Keratinocyte (primary cell): ENCODE measurements at regions not wholly inside any gene's neighbourhood (a gene's known extent, or its start where the extent isn't known, plus 50 kb on each side); places are given as distances from the start of the nearest gene placed in this dataset.

Experiments used
- DNase-seq: peaks from one replicate; pipeline ENCODE4 v3.0.0-alpha.2; 2011; ENCODE audit warnings: low read depth, missing footprints, low spot score
- FAIRE-seq: peaks from 2 replicates; lab custom pipeline; 2011; peaks lifted over from hg19 to GRCh38; lab: Jason Lieb, UNC
- H2AFZ ChIP-seq: 2 replicates; pipeline ENCODE4 v1.6.0; 2012; ENCODE audit warnings: low read length, control low read depth, inconsistent platforms; ENCODE audit not compliant: control insufficient read depth
- H3K27ac ChIP-seq: 2 replicates; pipeline ENCODE4 v1.5.1; 2011; ENCODE audit warnings: low read length; ENCODE audit not compliant: control insufficient read depth, insufficient read depth
- H3K27me3 ChIP-seq: 3 replicates; pipeline ENCODE4 v1.6.0; 2011; ENCODE audit warnings: low read length; ENCODE audit not compliant: control insufficient read depth, insufficient read depth; ENCODE audit errors: extremely low read depth
- H3K36me3 ChIP-seq, 2 experiments: 2 replicates in 1 of 2; 3 replicates in 1 of 2; pipeline ENCODE4 v1.5.1; 2011; ENCODE audit warnings: low read length in 2 of 2, mild to moderate bottlenecking in 1 of 2; ENCODE audit not compliant: control insufficient read depth in 2 of 2, insufficient read depth in 2 of 2; ENCODE audit errors: extremely low read depth in 1 of 2
- H3K4me1 ChIP-seq: 3 replicates; pipeline ENCODE4 v1.5.1; 2011; ENCODE audit warnings: low read length; ENCODE audit not compliant: control insufficient read depth, insufficient read depth; ENCODE audit errors: extremely low read depth
- H3K4me2 ChIP-seq: 3 replicates; pipeline ENCODE4 v1.6.0; 2011; ENCODE audit warnings: low read depth, low read length; ENCODE audit not compliant: control insufficient read depth, insufficient read depth; ENCODE audit errors: extremely low read depth
- H3K4me3 ChIP-seq, 3 experiments: fragments of 200-600 bp in 1 of 3; sonication (generic) in 1 of 3; 2 replicates in 2 of 3; 3 replicates in 1 of 3; pipeline ENCODE4 v1.5.1; 2011 to 2016; ENCODE audit warnings: low read length in 3 of 3, mild to moderate bottlenecking in 3 of 3, control low read depth in 2 of 3, inconsistent platforms in 1 of 3, low read depth in 1 of 3, mixed read lengths in 1 of 3, mixed run types in 1 of 3, moderate library complexity in 1 of 3; ENCODE audit not compliant: control insufficient read depth in 2 of 3, insufficient read depth in 2 of 3; ENCODE audit errors: extremely low read depth in 1 of 3
- H3K79me2 ChIP-seq: 2 replicates; pipeline ENCODE4 v1.6.0; 2012; ENCODE audit warnings: low read length; ENCODE audit not compliant: control insufficient read depth, insufficient read depth
- H3K9ac ChIP-seq: 3 replicates; pipeline ENCODE4 v1.6.0; 2011; ENCODE audit warnings: low read length; ENCODE audit not compliant: control insufficient read depth, insufficient read depth; ENCODE audit errors: extremely low read depth
- H3K9me1 ChIP-seq: 3 replicates; pipeline ENCODE4 v1.6.0; 2011; ENCODE audit warnings: low read length; ENCODE audit not compliant: control insufficient read depth, insufficient read depth; ENCODE audit errors: extremely low read depth
- H3K9me3 ChIP-seq: 2 replicates; pipeline ENCODE4 v1.5.1; 2012; ENCODE audit warnings: low read depth, low read length; ENCODE audit not compliant: control insufficient read depth
- H4K20me1 ChIP-seq: 3 replicates; pipeline ENCODE4 v1.6.0; 2011; ENCODE audit warnings: low read length; ENCODE audit not compliant: control insufficient read depth, insufficient read depth; ENCODE audit errors: extremely low read depth
- CTCF ChIP-seq, 3 experiments: IDR thresholded peaks in 1 of 3; conservative IDR thresholded peaks in 1 of 3; optimal IDR thresholded peaks in 1 of 3; 2 replicates in 2 of 3; 3 replicates in 1 of 3; pipeline versions ENCODE3 to v1.5.1; 2011; ENCODE audit warnings: low read length in 3 of 3, mild to moderate bottlenecking in 3 of 3, moderate library complexity in 2 of 3, control low read depth in 1 of 3, inconsistent platforms in 1 of 3; ENCODE audit not compliant: insufficient read depth in 2 of 3; ENCODE audit errors: extremely low read depth in 1 of 3
- EZH2 ChIP-seq: IDR thresholded peaks from one replicate; pipeline ENCODE4 v1.6.1; 2012; ENCODE audit warnings: inconsistent platforms, mild to moderate bottlenecking, low read length, moderate library complexity
- dilution Hi-C: fragments of 300-500 bp; cut with MboI; formaldehyde crosslinking; loops from one replicate; pipeline ENCODE4 v1.7.0; 2020; ENCODE audit warnings: low sequenced_read_pairs; ENCODE audit not compliant: extremely low pct_ligation_motif_present

GRCh38 chr12:17954788-17955187 lies 135.2 kb downstream of the RERGL start:
- Histone ChIP-seq H3K9ac (no peak overlapping the region), H3K36me3 (no peaks in the 10 kb centered on the region), H3K4me2 (no peak overlapping the region), H4K20me1 (no peaks in the 10 kb centered on the region), H3K9me3 (no peaks in the 10 kb centered on the region), H3K27me3 (no peaks in the 10 kb centered on the region), H3K4me3 (no peak overlapping the region), H3K4me1 (no peaks in the 10 kb centered on the region), H3K79me2 (no peaks in the 10 kb centered on the region), H3K27ac (no peak overlapping the region), H2AFZ (no peak overlapping the region), H3K9me1 (no peaks in the 10 kb centered on the region)
- TF ChIP-seq EZH2, result no peak
- no peak for TF ChIP-seq CTCF (optimal IDR thresholded peaks at IDR 0.05 in 1 of 3, IDR thresholded peaks at IDR 0.05 in 1 of 3, conservative IDR thresholded peaks at IDR 0.05 in 1 of 3; ENCODE audit: extremely low read depth in 1 of 3, insufficient read depth in 2 of 3, low read length in 3 of 3)
- dilution Hi-C loops, result no loop called here
- no peak for FAIRE-seq
- no peak for DNase-seq

GRCh38 chr12:17950898-17951297 lies 139.1 kb downstream of the RERGL start:
- Histone ChIP-seq H2AFZ (no peak overlapping the region), H3K9me3 (no peaks in the 10 kb centered on the region), H3K4me3 (no peak overlapping the region), H3K36me3 (no peaks in the 10 kb centered on the region), H3K4me1 (no peaks in the 10 kb centered on the region), H3K27ac (no peak overlapping the region), H3K9me1 (no peaks in the 10 kb centered on the region), H3K27me3 (no peaks in the 10 kb centered on the region), H3K9ac (no peak overlapping the region), H3K4me2 (no peak overlapping the region), H3K79me2 (no peaks in the 10 kb centered on the region), H4K20me1 (no peaks in the 10 kb centered on the region)
- DNase-seq, result no peak
- FAIRE-seq, result no peak
- no peak for TF ChIP-seq EZH2
- TF ChIP-seq CTCF (optimal IDR thresholded peaks at IDR 0.05 in 1 of 3, IDR thresholded peaks at IDR 0.05 in 1 of 3, conservative IDR thresholded peaks at IDR 0.05 in 1 of 3; ENCODE audit: extremely low read depth in 1 of 3, insufficient read depth in 2 of 3, low read length in 3 of 3), result no peak
- dilution Hi-C loops, result no loop called here
